Tibial nerve (tissue), 4 donors: ENCODE measurements at regions not wholly inside any gene's neighbourhood (a gene's known extent, or its start where the extent isn't known, plus 50 kb on each side); places are given as distances from the start of the nearest gene placed in this dataset.

Experiments used
- DNase-seq, 2 donors: peaks; one replicate each; pipeline ENCODE4 v3.0.0-alpha.2; 2019; ENCODE audit warnings: low spot score in 2 of 2
- H3K27ac ChIP-seq, 4 donors: fragments of 200-600 bp; sonication (generic) in 3 of 4; one replicate each; pipeline ENCODE4 v1.5.1; 2017 to 2019; ENCODE audit warnings: mild to moderate bottlenecking in 1 of 4
- H3K27me3 ChIP-seq, 2 donors: fragments of 200-600 bp; sonication (generic) in 1 of 2; one replicate each; pipeline versions ENCODE4 v1.5.1 to v1.6.0; 2017 to 2019
- H3K36me3 ChIP-seq, 3 donors: fragments of 200-600 bp; sonication (generic); one replicate each; pipeline ENCODE4 v1.5.1; 2018 to 2019
- H3K4me1 ChIP-seq, 4 donors: fragments of 200-600 bp; sonication (generic) in 3 of 4; one replicate each; pipeline ENCODE4 v1.5.1; 2017 to 2019
- H3K4me3 ChIP-seq, 4 donors: fragments of 200-600 bp; sonication (generic) in 3 of 4; one replicate each; pipeline ENCODE4 v1.5.1; 2017 to 2019; ENCODE audit warnings: mild to moderate bottlenecking in 1 of 4, moderate library complexity in 1 of 4
- H3K9me3 ChIP-seq, 4 donors: fragments of 200-600 bp; sonication (generic) in 3 of 4; one replicate each; pipeline ENCODE4 v1.5.1; 2017 to 2019
- CTCF ChIP-seq, 5 experiments: fragments of 200-600 bp in 3 of 5; fragments of 450-650 bp in 2 of 5; sonication (generic) in 3 of 5; IDR thresholded peaks; one replicate each; pipeline ENCODE4 v1.5.1; 2016 to 2019; ENCODE audit warnings: antibody characterized with exemption in 5 of 5, mild to moderate bottlenecking in 3 of 5, moderate library complexity in 2 of 5
- EP300 ChIP-seq, 2 donors: sonication (generic); formaldehyde crosslinking; IDR thresholded peaks; one replicate each; pipeline ENCODE4 v1.6.1; 2017; ENCODE audit warnings: antibody characterized with exemption in 2 of 2, mild to moderate bottlenecking in 1 of 2
- POLR2A ChIP-seq, 2 donors: fragments of 450-650 bp; IDR thresholded peaks; one replicate each; pipeline ENCODE4 v1.6.1; 2017; ENCODE audit warnings: antibody characterized with exemption in 2 of 2, mild to moderate bottlenecking in 2 of 2, moderate library complexity in 2 of 2
- WGBS, 2 donors: methylation state at CpG; one replicate each; pipeline ENCODE4 v1.1.5; 2018; 5-methylcytosine and 5-hydroxymethylcytosine counted together

- no peak for TF ChIP-seq POLR2A (IDR thresholded peaks at IDR 0.05)
- Histone ChIP-seq H3K4me3 (no peak overlapping the region), H3K36me3 (no peaks in the 10 kb centered on the region), H3K4me1 (no peaks in the 10 kb centered on the region), H3K27me3 (no peaks in the 10 kb centered on the region), H3K27ac (no peak overlapping the region), H3K9me3 (no peaks in the 10 kb centered on the region)
- 82 to 83% methylated on average over 5 of the region's 5 CpGs for WGBS, 2 donors
- no peak for DNase-seq
Measured at GRCh38 chr5:175275748-175276147, 168.2 kb downstream of the DRD1 start.

- TF ChIP-seq POLR2A (IDR thresholded peaks at IDR 0.05), result no peak
- TF ChIP-seq EP300 (IDR thresholded peaks at IDR 0.05), result no peak
- no peak for TF ChIP-seq CTCF (IDR thresholded peaks at IDR 0.05)
- WGBS, 2 donors, result 61 to 65% methylated on average over 4 of the region's 4 CpGs
Measured at GRCh38 chr5:175275097-175275496, 168.9 kb downstream of the DRD1 start.

GRCh38 chr5:175274171-175274570 is 169.8 kb downstream of the DRD1 start:
- Histone ChIP-seq H3K36me3 (no peaks in the 10 kb centered on the region), H3K27me3 (no peaks in the 10 kb centered on the region), H3K9me3 (no peaks in the 10 kb centered on the region), H3K27ac (no peak overlapping the region), H3K4me1 (no peaks in the 10 kb centered on the region), H3K4me3 (no peak overlapping the region)
- no peak for DNase-seq
- TF ChIP-seq CTCF (IDR thresholded peaks at IDR 0.05) (no peak), POLR2A (IDR thresholded peaks at IDR 0.05) (no peak)

More at GRCh38 chr5:175275097-175275496, 168.9 kb downstream of the DRD1 start:
- H3K27me3 ChIP-seq, result no peaks in the 10 kb centered on the region
- no peaks in the 10 kb centered on the region for H3K4me1 ChIP-seq
- no peak overlapping the region for H3K4me3 ChIP-seq
- H3K36me3 ChIP-seq, result no peaks in the 10 kb centered on the region
- no peaks in the 10 kb centered on the region for H3K9me3 ChIP-seq
- no peak overlapping the region for H3K27ac ChIP-seq
- no peak for DNase-seq

GRCh38 chr5:175264406-175264805 is 179.6 kb downstream of the DRD1 start:
- Histone ChIP-seq H3K27ac (no peak overlapping the region), H3K4me1 (no peaks in the 10 kb centered on the region), H3K36me3 (no peaks in the 10 kb centered on the region), H3K27me3 (no peaks in the 10 kb centered on the region), H3K9me3 (peaks cover 0 to 6% (median 0%) of the 10 kb centered on the region in 4 donors), H3K4me3 (no peak overlapping the region)
- DNase-seq, result no peak
- TF ChIP-seq POLR2A (IDR thresholded peaks at IDR 0.05), result no peak
- no peak for TF ChIP-seq CTCF (IDR thresholded peaks at IDR 0.05)
- no peak for TF ChIP-seq EP300 (IDR thresholded peaks at IDR 0.05)
- WGBS, 2 donors, result 15 to 35% methylated on average over 2 of the region's 2 CpGs

GRCh38 chr5:175263776-175264175 is 180.2 kb downstream of the DRD1 start:
- Histone ChIP-seq H3K27ac (no peak overlapping the region), H3K4me3 (no peak overlapping the region), H3K36me3 (no peaks in the 10 kb centered on the region), H3K9me3 (peaks cover 0 to 6% (median 0%) of the 10 kb centered on the region in 4 donors), H3K4me1 (no peaks in the 10 kb centered on the region), H3K27me3 (no peaks in the 10 kb centered on the region)
- no peak for DNase-seq
- TF ChIP-seq CTCF (IDR thresholded peaks at IDR 0.05) (no peak), EP300 (IDR thresholded peaks at IDR 0.05) (no peak), POLR2A (IDR thresholded peaks at IDR 0.05) (no peak)
- 41 to 56% methylated on average over 3 of the region's 3 CpGs for WGBS, 2 donors

GRCh38 chr5:175261526-175261925 is 182.5 kb downstream of the DRD1 start:
- Histone ChIP-seq H3K27me3 (no peaks in the 10 kb centered on the region), H3K9me3 (peaks cover 0 to 6% (median 0%) of the 10 kb centered on the region in 4 donors), H3K4me1 (no peaks in the 10 kb centered on the region), H3K27ac (no peak overlapping the region), H3K4me3 (no peak overlapping the region), H3K36me3 (no peaks in the 10 kb centered on the region)
- TF ChIP-seq POLR2A (IDR thresholded peaks at IDR 0.05) (no peak), CTCF (IDR thresholded peaks at IDR 0.05) (no peak), EP300 (IDR thresholded peaks at IDR 0.05) (no peak)
- 81 to 86% methylated on average over 4 of the region's 4 CpGs for WGBS, 2 donors
- DNase-seq, result no peak
